Endothelial cell of umbilical vein (primary cell): ENCODE measurements at regions not wholly inside any gene's neighbourhood (a gene's known extent, or its start where the extent isn't known, plus 50 kb on each side); places are given as distances from the start of the nearest gene placed in this dataset.

ENCODE experiments used
- BruUV-seq: library from RNA; stranded (reverse); fragments of 400-500 nt; replicated peaks from 2 replicates; lab custom pipeline; 2021; lab: Mats Ljungman, UMichigan
- CTCF ChIA-PET: fragments of 300-600, 350-600 bp; sonication (Branson Sonifier 250); formaldehyde crosslinking; loops from one replicate; lab custom pipeline; 2021; ENCODE audit warnings: antibody characterized with exemption, inconsistent platforms; lab: Charles Lee
- POLR2A ChIA-PET: fragments of 300-600, 350-600 bp; sonication (Branson Sonifier 250); formaldehyde crosslinking; loops from one replicate; lab custom pipeline; 2021; ENCODE audit warnings: antibody characterized with exemption, inconsistent platforms; lab: Charles Lee
- DNase-seq: peaks from one replicate; pipeline ENCODE4 v3.0.0-alpha.2; 2011; ENCODE audit warnings: low read depth, low spot score
- FAIRE-seq: peaks from 2 replicates; lab custom pipeline; 2011; peaks lifted over from hg19 to GRCh38; lab: Jason Lieb, UNC
- H2AFZ ChIP-seq: 2 replicates; pipeline ENCODE4 v1.6.0; 2012; ENCODE audit warnings: low read depth, low read length, control low read depth, inconsistent platforms
- H3K27ac ChIP-seq: 2 replicates; pipeline ENCODE4 v1.5.1; 2011; ENCODE audit warnings: low read depth, mild to moderate bottlenecking, control low read depth, low read length, moderate library complexity; ENCODE audit not compliant: insufficient read depth
- H3K27me3 ChIP-seq, 2 experiments: 2 replicates each; pipeline versions ENCODE4 v1.6.0 to v1.6.1; 2011; ENCODE audit warnings: low read length in 2 of 2, mixed read lengths in 1 of 2; ENCODE audit not compliant: control insufficient read depth in 2 of 2, insufficient read depth in 2 of 2
- H3K36me3 ChIP-seq, 2 experiments: 2 replicates in 1 of 2; 3 replicates in 1 of 2; pipeline ENCODE4 v1.5.1; 2011; ENCODE audit warnings: low read length in 2 of 2, mild to moderate bottlenecking in 1 of 2, moderate library complexity in 1 of 2; ENCODE audit not compliant: control insufficient read depth in 2 of 2, insufficient read depth in 2 of 2; ENCODE audit errors: extremely low read depth in 1 of 2
- H3K4me1 ChIP-seq: 3 replicates; pipeline ENCODE4 v1.5.1; 2011; ENCODE audit warnings: mild to moderate bottlenecking, low read length; ENCODE audit not compliant: control insufficient read depth, insufficient read depth; ENCODE audit errors: extremely low read depth
- H3K4me2 ChIP-seq: 2 replicates; pipeline ENCODE4 v1.6.1; 2011; ENCODE audit warnings: low read length, control low read depth, mixed read lengths; ENCODE audit not compliant: insufficient read depth
- H3K4me3 ChIP-seq, 3 experiments: fragments of 200-600 bp in 1 of 3; sonication (generic), shearing (Covaris generic) in 1 of 3; replicated peaks in 1 of 3; 2 replicates each; pipeline ENCODE4 v1.5.1; 2011 to 2016; ENCODE audit warnings: control low read depth in 3 of 3, low read length in 3 of 3, mild to moderate bottlenecking in 2 of 3, inconsistent platforms in 1 of 3, low read depth in 1 of 3, moderate library complexity in 1 of 3; ENCODE audit not compliant: insufficient read depth in 1 of 3
- H3K79me2 ChIP-seq: 2 replicates; pipeline ENCODE4 v1.6.0; 2012; ENCODE audit warnings: low read length, inconsistent platforms; ENCODE audit not compliant: control insufficient read depth, insufficient read depth
- H3K9ac ChIP-seq: replicated peaks from 2 replicates; pipeline ENCODE3; 2011; ENCODE audit warnings: low read length, control low read depth; ENCODE audit not compliant: insufficient read depth; ENCODE audit errors: extremely low read depth
- H3K9me1 ChIP-seq: replicated peaks from 3 replicates; pipeline ENCODE4 v1.6.0; 2011; ENCODE audit warnings: mild to moderate bottlenecking, low read length; ENCODE audit not compliant: control insufficient read depth, insufficient read depth; ENCODE audit errors: extremely low read depth
- H3K9me3 ChIP-seq: replicated peaks from 2 replicates; pipeline ENCODE4 v1.5.1; 2012; ENCODE audit warnings: low read length, inconsistent platforms; ENCODE audit not compliant: control insufficient read depth, insufficient read depth
- H4K20me1 ChIP-seq: replicated peaks from 2 replicates; pipeline ENCODE3; 2011; ENCODE audit warnings: mild to moderate bottlenecking, low read length; ENCODE audit not compliant: control insufficient read depth, insufficient read depth; ENCODE audit errors: extremely low read depth
- CTCF ChIP-seq, 2 donors: IDR thresholded peaks; 1 replicate in 1 of 2; 2 replicates in 1 of 2; pipeline ENCODE4 v1.5.1; 2011; ENCODE audit warnings: low read length in 2 of 2, mild to moderate bottlenecking in 2 of 2, moderate library complexity in 2 of 2, control low read depth in 1 of 2, inconsistent platforms in 1 of 2, low read depth in 1 of 2; ENCODE audit not compliant: insufficient read depth in 1 of 2; ENCODE audit errors: extremely low read depth in 1 of 2
- EZH2 ChIP-seq: IDR thresholded peaks from 2 replicates; pipeline ENCODE4 v1.6.1; 2012; ENCODE audit warnings: borderline replicate concordance, low read depth, mild to moderate bottlenecking, moderate library complexity, low read length, inconsistent platforms; ENCODE audit not compliant: severe bottlenecking
- GATA2 ChIP-seq: IDR thresholded peaks from 2 replicates; pipeline ENCODE4 v1.7.0; 2011; ENCODE audit warnings: low read depth, mild to moderate bottlenecking, moderate library complexity, mixed read lengths, low read length; ENCODE audit not compliant: insufficient read length, insufficient read depth
- JUN ChIP-seq: IDR thresholded peaks from 2 replicates; pipeline ENCODE4 v1.6.1; 2011; ENCODE audit warnings: borderline replicate concordance, low read depth; ENCODE audit not compliant: insufficient read length, insufficient read depth
- MAX ChIP-seq: IDR thresholded peaks from 2 replicates; pipeline ENCODE4 v1.6.1; 2011; ENCODE audit not compliant: insufficient read depth, insufficient read length
- MYC ChIP-seq: IDR thresholded peaks from one replicate; pipeline ENCODE4 v1.6.1; 2011; ENCODE audit warnings: mild to moderate bottlenecking, low read depth, low read length
- POLR2A ChIP-seq: IDR thresholded peaks from 2 replicates; pipeline ENCODE4 v1.6.1; 2012; ENCODE audit warnings: low read depth, mild to moderate bottlenecking, control low read depth, low read length
- POLR2AphosphoS5 ChIP-seq: IDR thresholded peaks from 2 replicates; pipeline ENCODE4 v1.6.1; 2012; ENCODE audit warnings: low read depth, mild to moderate bottlenecking, control low read depth, low read length, moderate library complexity; ENCODE audit not compliant: insufficient read depth
- dilution Hi-C: fragments of 300-500 bp; cut with MboI; formaldehyde crosslinking; loops from one replicate; pipeline ENCODE4 v1.15.0; 2019; ENCODE audit warnings: low sequenced_read_pairs; ENCODE audit not compliant: extremely low pct_ligation_motif_present
- intact Hi-C: fragments of 100-400 bp; cut with micrococcal nuclease; formaldehyde crosslinking; loops from one replicate; pipeline ENCODE4 v1.10.0; 2022

- Histone ChIP-seq H3K4me2 (no peak overlapping the region), H3K9me1 (no peaks in the 10 kb centered on the region), H3K79me2 (no peaks in the 10 kb centered on the region), H3K27me3 (no peaks in the 10 kb centered on the region), H2AFZ (no peak overlapping the region), H4K20me1 (no peaks in the 10 kb centered on the region), H3K27ac (no peak overlapping the region), H3K4me3 (no peak overlapping the region), H3K9me3 (no peaks in the 10 kb centered on the region), H3K36me3 (no peaks in the 10 kb centered on the region), H3K4me1 (no peaks in the 10 kb centered on the region), H3K9ac (no peak overlapping the region)
- POLR2A ChIA-PET: no interaction called here
- no peak for DNase-seq
- no TSS peak for BruUV-seq
- FAIRE-seq: no peak
- intact Hi-C loops: no loop called here
- dilution Hi-C loops: no loop called here
- TF ChIP-seq POLR2AphosphoS5 (no peak), JUN (no peak), MYC (no peak), EZH2 (no peak), GATA2 (no peak), POLR2A (no peak), MAX (no peak), CTCF (IDR thresholded peaks at IDR 0.05; ENCODE audit: extremely low read depth in 1 of 2, insufficient read depth in 1 of 2, low read depth in 1 of 2, low read length in 2 of 2) (no peak)
- CTCF ChIA-PET: no interaction called here
Measured at GRCh38 chr12:118737985-118738540, 243.3 kb upstream of the SRRM4 start.
